ENCODE measurements at regions not wholly inside any gene's neighbourhood (a gene's known extent, or its start where the extent isn't known, plus 50 kb on each side); places are given as distances from the start of the nearest gene placed in this dataset.

GRCh38 chr4:19256823-19257222 is 994.9 kb upstream of the SLIT2 start:
- TF ChIP-seq FOXP2 (optimal IDR thresholded peaks at IDR 0.05; ENCODE audit: borderline replicate concordance, extremely low read depth, extremely low read length, insufficient read depth), result no peak
- TF ChIP-seq SIN3A (IDR thresholded peaks at IDR 0.05; ENCODE audit: borderline replicate concordance, insufficient read depth, low read length), result no peak
- TF ChIP-seq TAF1 (IDR thresholded peaks at IDR 0.05; ENCODE audit: borderline replicate concordance, insufficient read depth, low read length), result no peak
- TF ChIP-seq POLR2AphosphoS5 (IDR thresholded peaks at IDR 0.05; ENCODE audit: low read depth, low read length), result no peak
- TF ChIP-seq, protein P1, sequence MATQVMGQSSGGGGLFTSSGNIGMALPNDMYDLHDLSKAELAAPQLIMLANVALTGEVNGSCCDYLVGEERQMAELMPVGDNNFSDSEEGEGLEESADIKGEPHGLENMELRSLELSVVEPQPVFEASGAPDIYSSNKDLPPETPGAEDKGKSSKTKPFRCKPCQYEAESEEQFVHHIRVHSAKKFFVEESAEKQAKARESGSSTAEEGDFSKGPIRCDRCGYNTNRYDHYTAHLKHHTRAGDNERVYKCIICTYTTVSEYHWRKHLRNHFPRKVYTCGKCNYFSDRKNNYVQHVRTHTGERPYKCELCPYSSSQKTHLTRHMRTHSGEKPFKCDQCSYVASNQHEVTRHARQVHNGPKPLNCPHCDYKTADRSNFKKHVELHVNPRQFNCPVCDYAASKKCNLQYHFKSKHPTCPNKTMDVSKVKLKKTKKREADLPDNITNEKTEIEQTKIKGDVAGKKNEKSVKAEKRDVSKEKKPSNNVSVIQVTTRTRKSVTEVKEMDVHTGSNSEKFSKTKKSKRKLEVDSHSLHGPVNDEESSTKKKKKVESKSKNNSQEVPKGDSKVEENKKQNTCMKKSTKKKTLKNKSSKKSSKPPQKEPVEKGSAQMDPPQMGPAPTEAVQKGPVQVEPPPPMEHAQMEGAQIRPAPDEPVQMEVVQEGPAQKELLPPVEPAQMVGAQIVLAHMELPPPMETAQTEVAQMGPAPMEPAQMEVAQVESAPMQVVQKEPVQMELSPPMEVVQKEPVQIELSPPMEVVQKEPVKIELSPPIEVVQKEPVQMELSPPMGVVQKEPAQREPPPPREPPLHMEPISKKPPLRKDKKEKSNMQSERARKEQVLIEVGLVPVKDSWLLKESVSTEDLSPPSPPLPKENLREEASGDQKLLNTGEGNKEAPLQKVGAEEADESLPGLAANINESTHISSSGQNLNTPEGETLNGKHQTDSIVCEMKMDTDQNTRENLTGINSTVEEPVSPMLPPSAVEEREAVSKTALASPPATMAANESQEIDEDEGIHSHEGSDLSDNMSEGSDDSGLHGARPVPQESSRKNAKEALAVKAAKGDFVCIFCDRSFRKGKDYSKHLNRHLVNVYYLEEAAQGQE (IDR thresholded peaks at IDR 0.05; ENCODE audit: insufficient read depth in 1 of 2, low read depth in 2 of 2, low read length in 2 of 2), result no peak

GRCh38 chr4:19254486-19254885 is 997.2 kb upstream of the SLIT2 start:
- TF ChIP-seq FOXP2 (optimal IDR thresholded peaks at IDR 0.05; ENCODE audit: borderline replicate concordance, extremely low read depth, extremely low read length, insufficient read depth), result no peak
- TF ChIP-seq POLR2AphosphoS5 (IDR thresholded peaks at IDR 0.05; ENCODE audit: low read depth, low read length), result no peak

GRCh38 chr4:19248023-19248422 is 1003.7 kb upstream of the SLIT2 start:
- TF ChIP-seq SIN3A (IDR thresholded peaks at IDR 0.05; ENCODE audit: borderline replicate concordance, insufficient read depth, low read length) (no peak), TAF1 (IDR thresholded peaks at IDR 0.05; ENCODE audit: borderline replicate concordance, insufficient read depth, low read length) (no peak), POLR2AphosphoS5 (IDR thresholded peaks at IDR 0.05; ENCODE audit: low read depth, low read length) (no peak), FOXP2 (optimal IDR thresholded peaks at IDR 0.05; ENCODE audit: borderline replicate concordance, extremely low read depth, extremely low read length, insufficient read depth) (no peak)
- TF ChIP-seq, protein P1 (IDR thresholded peaks at IDR 0.05; ENCODE audit: insufficient read depth in 1 of 2, low read depth in 2 of 2, low read length in 2 of 2), result no peak

GRCh38 chr4:19241895-19242294 is 1009.8 kb upstream of the SLIT2 start:
- no peak for TF ChIP-seq SIN3A (IDR thresholded peaks at IDR 0.05; ENCODE audit: borderline replicate concordance, insufficient read depth, low read length)
- TF ChIP-seq TAF1 (IDR thresholded peaks at IDR 0.05; ENCODE audit: borderline replicate concordance, insufficient read depth, low read length), result no peak
- TF ChIP-seq, protein P1 (IDR thresholded peaks at IDR 0.05; ENCODE audit: insufficient read depth in 1 of 2, low read depth in 2 of 2, low read length in 2 of 2), result no peak

DNA sequence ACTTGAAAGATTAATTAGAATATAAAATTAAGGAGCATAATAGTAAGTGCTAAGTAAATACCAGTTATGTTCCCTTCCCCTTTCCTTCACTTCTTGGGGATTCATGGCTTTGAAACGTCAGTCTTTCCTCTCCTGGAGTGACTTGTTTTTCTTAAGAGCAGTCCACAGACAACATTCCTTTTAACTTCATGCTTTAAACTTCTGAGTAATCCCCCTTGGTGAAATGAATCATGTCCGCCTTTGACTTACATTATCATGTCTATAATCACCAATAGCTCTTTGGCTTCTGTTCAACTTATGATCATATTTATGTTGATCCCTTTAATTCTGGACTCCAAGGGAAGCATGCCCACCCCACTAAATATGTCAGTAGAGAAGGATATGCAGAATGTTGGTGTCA is 1012.1 kb upstream of the SLIT2 start:
- TF ChIP-seq POLR2AphosphoS5 (IDR thresholded peaks at IDR 0.05; ENCODE audit: low read depth, low read length) (no peak), SIN3A (IDR thresholded peaks at IDR 0.05; ENCODE audit: borderline replicate concordance, insufficient read depth, low read length) (no peak), FOXP2 (optimal IDR thresholded peaks at IDR 0.05; ENCODE audit: borderline replicate concordance, extremely low read depth, extremely low read length, insufficient read depth) (no peak), TAF1 (IDR thresholded peaks at IDR 0.05; ENCODE audit: borderline replicate concordance, insufficient read depth, low read length) (no peak)
- TF ChIP-seq, protein P1 (IDR thresholded peaks at IDR 0.05; ENCODE audit: insufficient read depth in 1 of 2, low read depth in 2 of 2, low read length in 2 of 2), result no peak

Data from PFSK-1 (cell line).